ENCODE measurements at regions not wholly inside any gene's neighbourhood (a gene's known extent, or its start where the extent isn't known, plus 50 kb on each side); places are given as distances from the start of the nearest gene placed in this dataset.

DNA sequence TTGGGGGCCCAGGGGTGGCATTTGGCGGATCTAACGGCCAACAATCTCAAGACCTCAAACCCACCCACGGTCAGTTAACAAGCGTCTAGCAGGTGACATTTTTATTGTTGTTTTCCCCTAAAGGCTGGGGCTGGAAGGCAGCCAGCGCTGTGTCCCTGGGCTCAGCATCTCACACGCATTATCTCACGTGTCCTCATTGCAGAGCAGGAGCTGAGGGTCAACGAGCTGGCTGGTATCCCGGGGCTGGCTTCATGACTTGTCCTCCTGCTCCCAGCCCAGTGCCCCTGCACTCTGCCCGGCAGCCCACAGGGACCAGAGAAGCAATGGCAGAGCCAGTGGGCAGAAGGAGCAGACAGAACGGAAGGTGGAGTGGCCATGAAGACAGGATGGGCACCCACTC, 54.4 kb upstream of the TMEM273 start:
- Histone ChIP-seq H3K27me3 (replicated peaks in 1 of 4; ENCODE audit: control extremely low read depth in 1 of 4, control insufficient read depth in 3 of 4, insufficient read depth in 4 of 4, low read length in 3 of 4) (no peaks in the 10 kb centered on the region), H3K27ac (ENCODE audit: low read length in 2 of 2) (no peak overlapping the region), H3K79me2 (ENCODE audit: control insufficient read depth, insufficient read depth, low read length) (no peaks in the 10 kb centered on the region), H3K9me3 (ENCODE audit: control extremely low read depth in 1 of 3, control insufficient read depth in 2 of 3, insufficient read depth in 1 of 3, low read length in 2 of 3) (no peaks in the 10 kb centered on the region), H3K4me1 (ENCODE audit: control insufficient read depth in 2 of 2, insufficient read depth in 2 of 2, low read length in 2 of 2) (peaks cover 14 to 15% of the 10 kb centered on the region in 2 donors), H4K20me1 (ENCODE audit: control insufficient read depth, insufficient read depth, low read length, poor library complexity, severe bottlenecking) (no peaks in the 10 kb centered on the region), H3K4me2 (replicated peaks; ENCODE audit: low read depth, low read length, poor library complexity, severe bottlenecking) (peak overlapping the region; percentile 46), H3K4me3 (ENCODE audit: control extremely low read depth in 1 of 5, extremely low read depth in 1 of 5, insufficient read depth in 1 of 5, low read depth in 2 of 5, low read length in 4 of 5) (no peak overlapping the region), H2AFZ (ENCODE audit: insufficient read depth, low read depth, low read length, poor library complexity, severe bottlenecking) (no peak overlapping the region), H3K36me3 (replicated peaks in 1 of 2; ENCODE audit: control extremely low read depth in 1 of 2, control insufficient read depth in 1 of 2, extremely low read depth in 1 of 2, insufficient read depth in 2 of 2, low read length in 1 of 2) (no peaks in the 10 kb centered on the region), H3K9ac (ENCODE audit: low read length) (no peak overlapping the region)
- H3K9me3 Mint-ChIP-seq (ENCODE audit: insufficient read depth), result no peaks in the 10 kb centered on the region
- intact Hi-C loops (cut with micrococcal nuclease), result no loop called here
- peaks cover 17% of the 10 kb centered on the region for H3K4me1 Mint-ChIP-seq
- CTCF ChIA-PET, result no interaction called here
- no peak overlapping the region for H3K4me3 Mint-ChIP-seq
- WGBS (ENCODE audit: insufficient coverage), result 98% methylated on average over 11 of the region's 11 CpGs
- TF ChIP-seq, protein P1, sequence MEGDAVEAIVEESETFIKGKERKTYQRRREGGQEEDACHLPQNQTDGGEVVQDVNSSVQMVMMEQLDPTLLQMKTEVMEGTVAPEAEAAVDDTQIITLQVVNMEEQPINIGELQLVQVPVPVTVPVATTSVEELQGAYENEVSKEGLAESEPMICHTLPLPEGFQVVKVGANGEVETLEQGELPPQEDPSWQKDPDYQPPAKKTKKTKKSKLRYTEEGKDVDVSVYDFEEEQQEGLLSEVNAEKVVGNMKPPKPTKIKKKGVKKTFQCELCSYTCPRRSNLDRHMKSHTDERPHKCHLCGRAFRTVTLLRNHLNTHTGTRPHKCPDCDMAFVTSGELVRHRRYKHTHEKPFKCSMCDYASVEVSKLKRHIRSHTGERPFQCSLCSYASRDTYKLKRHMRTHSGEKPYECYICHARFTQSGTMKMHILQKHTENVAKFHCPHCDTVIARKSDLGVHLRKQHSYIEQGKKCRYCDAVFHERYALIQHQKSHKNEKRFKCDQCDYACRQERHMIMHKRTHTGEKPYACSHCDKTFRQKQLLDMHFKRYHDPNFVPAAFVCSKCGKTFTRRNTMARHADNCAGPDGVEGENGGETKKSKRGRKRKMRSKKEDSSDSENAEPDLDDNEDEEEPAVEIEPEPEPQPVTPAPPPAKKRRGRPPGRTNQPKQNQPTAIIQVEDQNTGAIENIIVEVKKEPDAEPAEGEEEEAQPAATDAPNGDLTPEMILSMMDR (IDR thresholded peaks at IDR 0.05), result no peak
- TF ChIP-seq EZH2 (IDR thresholded peaks at IDR 0.05; ENCODE audit: borderline replicate concordance, insufficient read depth, low read depth, low read length, poor library complexity, severe bottlenecking), result no peak
- no peaks in the 10 kb centered on the region for H3K27me3 Mint-ChIP-seq
- ATAC-seq (ENCODE audit: low read depth) (no peak), DNase-seq (no peak)
- H3K27ac Mint-ChIP-seq, result no peak overlapping the region
- POLR2A ChIA-PET, result no interaction called here

DNA sequence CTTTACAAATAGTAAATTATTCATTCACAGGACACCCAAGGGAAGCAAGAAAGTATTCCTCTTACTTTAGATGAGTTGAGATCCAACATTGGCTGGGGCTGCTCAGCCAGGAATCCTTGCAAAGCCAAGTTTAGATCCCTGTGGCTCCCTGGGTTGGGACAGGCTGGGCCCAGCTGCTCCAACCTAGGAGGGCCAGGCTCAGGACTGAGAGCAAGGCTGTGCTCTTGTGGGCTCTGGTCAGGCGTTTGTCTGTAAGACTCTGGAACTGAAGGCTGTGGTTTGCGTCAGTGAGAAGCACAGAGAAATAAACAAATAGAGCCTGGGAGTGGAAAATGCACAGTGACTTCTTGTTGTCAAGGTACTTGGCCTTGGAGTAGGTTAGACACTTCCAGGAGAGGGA, 53.2 kb upstream of the TMEM273 start:
- Histone ChIP-seq H3K9me3 (ENCODE audit: control extremely low read depth in 1 of 3, control insufficient read depth in 2 of 3, insufficient read depth in 1 of 3, low read length in 2 of 3) (no peaks in the 10 kb centered on the region), H3K27me3 (replicated peaks in 1 of 4; ENCODE audit: control extremely low read depth in 1 of 4, control insufficient read depth in 3 of 4, insufficient read depth in 4 of 4, low read length in 3 of 4) (no peaks in the 10 kb centered on the region), H2AFZ (ENCODE audit: insufficient read depth, low read depth, low read length, poor library complexity, severe bottlenecking) (no peak overlapping the region), H3K27ac (ENCODE audit: low read length in 2 of 2) (no peak overlapping the region), H3K9ac (ENCODE audit: low read length) (no peak overlapping the region), H3K4me2 (replicated peaks; ENCODE audit: low read depth, low read length, poor library complexity, severe bottlenecking) (no peak overlapping the region), H3K4me3 (ENCODE audit: control extremely low read depth in 1 of 5, extremely low read depth in 1 of 5, insufficient read depth in 1 of 5, low read depth in 2 of 5, low read length in 4 of 5) (no peak overlapping the region), H3K4me1 (ENCODE audit: control insufficient read depth in 2 of 2, insufficient read depth in 2 of 2, low read length in 2 of 2) (peaks cover 14 to 15% of the 10 kb centered on the region in 2 donors), H3K36me3 (replicated peaks in 1 of 2; ENCODE audit: control extremely low read depth in 1 of 2, control insufficient read depth in 1 of 2, extremely low read depth in 1 of 2, insufficient read depth in 2 of 2, low read length in 1 of 2) (no peaks in the 10 kb centered on the region), H3K79me2 (ENCODE audit: control insufficient read depth, insufficient read depth, low read length) (no peaks in the 10 kb centered on the region), H4K20me1 (ENCODE audit: control insufficient read depth, insufficient read depth, low read length, poor library complexity, severe bottlenecking) (no peaks in the 10 kb centered on the region)
- no peak for TF ChIP-seq EZH2 (IDR thresholded peaks at IDR 0.05; ENCODE audit: borderline replicate concordance, insufficient read depth, low read depth, low read length, poor library complexity, severe bottlenecking)
- Mint-ChIP-seq H3K27ac (no peak overlapping the region), H3K4me1 (peaks cover 17% of the 10 kb centered on the region), H3K9me3 (ENCODE audit: insufficient read depth) (no peaks in the 10 kb centered on the region), H3K4me3 (no peak overlapping the region), H3K27me3 (no peaks in the 10 kb centered on the region)
- ATAC-seq (ENCODE audit: low read depth) (no peak), DNase-seq (no peak)
- CTCF ChIA-PET, result interaction anchor here (2.2 kb wide), 1 partner anchor 10 kb away, joined by 6 read pairs; no protein-coding TSS in a partner anchor
- 88% methylated on average over 2 of the region's 2 CpGs for WGBS (ENCODE audit: insufficient coverage)
- intact Hi-C loops (cut with micrococcal nuclease), result no loop called here
- POLR2A ChIA-PET, result no interaction called here

Measured in B cell (primary cell).